ENCODE measurements at regions not wholly inside any gene's neighbourhood (a gene's known extent, or its start where the extent isn't known, plus 50 kb on each side); places are given as distances from the start of the nearest gene placed in this dataset.

DNA sequence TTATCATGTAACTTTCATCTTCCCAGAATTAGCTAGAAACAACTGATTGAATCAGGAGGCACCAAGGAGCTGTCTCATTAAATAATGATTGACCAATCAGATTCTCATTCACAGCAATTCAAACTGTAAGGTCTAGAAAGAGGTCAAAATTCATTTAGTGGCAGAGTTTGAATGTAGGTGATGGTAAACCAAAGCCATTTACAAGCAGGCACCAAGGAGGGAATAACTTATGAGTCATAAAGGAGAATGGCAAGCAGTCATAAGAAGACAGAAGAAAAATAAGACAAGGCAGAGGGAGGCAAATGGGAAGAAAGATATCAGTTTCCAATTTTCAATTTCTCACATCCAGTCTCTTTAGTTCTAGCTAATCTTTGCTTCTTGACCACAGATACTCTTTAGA is 52.9 kb upstream of the DEFB112 start:
- Histone ChIP-seq H3K4me1 (no peaks in the 10 kb centered on the region), H3K36me3 (no peaks in the 10 kb centered on the region), H3K27me3 (no peaks in the 10 kb centered on the region), H3K9me3 (no peaks in the 10 kb centered on the region), H3K27ac (no peak overlapping the region), H3K4me3 (no peak overlapping the region)
- TF ChIP-seq, protein P1, sequence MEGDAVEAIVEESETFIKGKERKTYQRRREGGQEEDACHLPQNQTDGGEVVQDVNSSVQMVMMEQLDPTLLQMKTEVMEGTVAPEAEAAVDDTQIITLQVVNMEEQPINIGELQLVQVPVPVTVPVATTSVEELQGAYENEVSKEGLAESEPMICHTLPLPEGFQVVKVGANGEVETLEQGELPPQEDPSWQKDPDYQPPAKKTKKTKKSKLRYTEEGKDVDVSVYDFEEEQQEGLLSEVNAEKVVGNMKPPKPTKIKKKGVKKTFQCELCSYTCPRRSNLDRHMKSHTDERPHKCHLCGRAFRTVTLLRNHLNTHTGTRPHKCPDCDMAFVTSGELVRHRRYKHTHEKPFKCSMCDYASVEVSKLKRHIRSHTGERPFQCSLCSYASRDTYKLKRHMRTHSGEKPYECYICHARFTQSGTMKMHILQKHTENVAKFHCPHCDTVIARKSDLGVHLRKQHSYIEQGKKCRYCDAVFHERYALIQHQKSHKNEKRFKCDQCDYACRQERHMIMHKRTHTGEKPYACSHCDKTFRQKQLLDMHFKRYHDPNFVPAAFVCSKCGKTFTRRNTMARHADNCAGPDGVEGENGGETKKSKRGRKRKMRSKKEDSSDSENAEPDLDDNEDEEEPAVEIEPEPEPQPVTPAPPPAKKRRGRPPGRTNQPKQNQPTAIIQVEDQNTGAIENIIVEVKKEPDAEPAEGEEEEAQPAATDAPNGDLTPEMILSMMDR (IDR thresholded peaks at IDR 0.05) = no peak
- TF ChIP-seq POLR2A (IDR thresholded peaks at IDR 0.05) = no peak
- intact Hi-C loops (cut with DNase I) = no loop called here
- no peak for DNase-seq
- ATAC-seq = no peak

DNA sequence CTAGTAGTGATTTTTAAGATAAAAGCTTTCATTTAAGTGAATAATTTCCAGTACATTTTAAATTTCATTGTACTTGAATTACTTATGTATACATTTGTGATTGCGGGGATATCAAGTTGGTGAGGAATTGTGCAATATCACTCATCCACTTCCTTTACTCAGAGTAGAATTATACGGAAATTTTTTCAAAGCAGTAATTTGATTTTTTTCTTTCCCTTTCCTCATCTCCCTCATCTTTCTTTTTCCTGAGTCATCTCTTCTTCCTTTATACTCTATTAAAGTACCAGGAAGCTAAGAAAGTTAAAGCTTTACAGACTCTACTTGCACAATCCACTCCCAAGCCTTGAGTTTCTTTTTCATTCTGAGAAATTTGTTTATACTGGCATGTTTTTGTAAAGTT is 60.9 kb upstream of the DEFB112 start:
- ATAC-seq (no peak), DNase-seq (no peak)
- Histone ChIP-seq H3K27ac (no peak overlapping the region), H3K27me3 (no peaks in the 10 kb centered on the region), H3K36me3 (no peaks in the 10 kb centered on the region), H3K9me3 (no peaks in the 10 kb centered on the region), H3K4me1 (no peaks in the 10 kb centered on the region), H3K4me3 (no peak overlapping the region)
- 86 to 89% (median 87%) methylated on average over 2 of the region's 2 CpGs for WGBS, 4 donors
- no peak for TF ChIP-seq POLR2A (IDR thresholded peaks at IDR 0.05)
- TF ChIP-seq, protein P1 (IDR thresholded peaks at IDR 0.05) = no peak
- intact Hi-C loops (cut with DNase I) = no loop called here

GRCh38 chr6:50112981-50113857 is 63.5 kb upstream of the DEFB112 start:
- ATAC-seq = no peak
- Histone ChIP-seq H3K9me3 (no peaks in the 10 kb centered on the region), H3K27me3 (no peaks in the 10 kb centered on the region), H3K4me3 (no peak overlapping the region), H3K4me1 (no peaks in the 10 kb centered on the region), H3K27ac (no peak overlapping the region), H3K36me3 (no peaks in the 10 kb centered on the region)
- no peak for TF ChIP-seq POLR2A (IDR thresholded peaks at IDR 0.05)
- TF ChIP-seq, protein P1 (IDR thresholded peaks at IDR 0.05) = no peak
- WGBS, 4 donors = 41 to 48% (median 46%) methylated on average over 8 of the region's 8 CpGs
- DNase-seq = no peak
- intact Hi-C loops (cut with DNase I) = no loop called here

DNA sequence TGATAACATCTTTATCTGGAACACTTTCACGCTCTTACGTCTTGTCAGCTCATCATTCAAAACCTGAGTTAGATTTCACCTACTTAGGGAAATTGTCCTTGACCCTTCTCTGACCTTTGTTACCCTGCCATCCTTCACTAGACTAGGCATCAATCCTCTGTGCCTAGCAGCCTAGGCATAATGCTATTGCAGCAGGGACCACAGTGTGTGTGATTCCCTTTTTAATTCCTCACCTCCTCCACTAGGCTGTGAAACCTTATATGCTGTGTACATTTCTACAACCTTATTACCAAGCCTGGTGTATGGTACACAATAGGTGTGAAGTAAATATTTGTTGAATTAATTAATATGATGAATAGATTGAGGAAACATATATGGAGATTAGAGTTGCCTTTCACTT is 66.7 kb upstream of the DEFB112 start:
- WGBS, 4 donors = 29 to 55% (median 48%) methylated on average over 2 of the region's 2 CpGs

More for the DNA sequence above, 66.7 kb upstream of the DEFB112 start:
- Histone ChIP-seq H3K4me1 (no peaks in the 10 kb centered on the region), H3K9me3 (no peaks in the 10 kb centered on the region), H3K36me3 (no peaks in the 10 kb centered on the region), H3K4me3 (no peak overlapping the region), H3K27ac (no peak overlapping the region), H3K27me3 (no peaks in the 10 kb centered on the region)
- DNase-seq = no peak
- no peak for ATAC-seq
- intact Hi-C loops (cut with DNase I) = no loop called here
- TF ChIP-seq, protein P1 (IDR thresholded peaks at IDR 0.05) = no peak
- TF ChIP-seq POLR2A (IDR thresholded peaks at IDR 0.05) = no peak

Measured in heart left ventricle (tissue), 16 donors.